ENCODE measurements at regions not wholly inside any gene's neighbourhood (a gene's known extent, or its start where the extent isn't known, plus 50 kb on each side); places are given as distances from the start of the nearest gene placed in this dataset.

- no peak for DNase-seq (ENCODE audit: low spot score in 2 of 2)
- H3K36me3 Mint-ChIP-seq = no peaks in the 10 kb centered on the region
Observed at GRCh38 chr6:40796260-40797221, 209.4 kb upstream of the LRFN2 start.

GRCh38 chr6:40794586-40794985 is 207.4 kb upstream of the LRFN2 start:
- Mint-ChIP-seq H3K4me1 (peaks cover 15% of the 10 kb centered on the region), H3K36me3 (no peaks in the 10 kb centered on the region), H3K4me3 (no peak overlapping the region), H3K9me3 (no peaks in the 10 kb centered on the region), H3K27ac (no peak overlapping the region)
- DNase-seq (ENCODE audit: low spot score in 2 of 2) (no peak), ATAC-seq (no peak)

More at GRCh38 chr6:40796260-40797221, 209.4 kb upstream of the LRFN2 start:
- Mint-ChIP-seq H3K4me1 (peaks cover 5% of the 10 kb centered on the region), H3K9me3 (no peaks in the 10 kb centered on the region), H3K4me3 (no peak overlapping the region), H3K27ac (no peak overlapping the region)
- no peak for ATAC-seq

GRCh38 chr6:40792183-40792582 is 205.0 kb upstream of the LRFN2 start:
- peak; percentile 44 for ATAC-seq
- Mint-ChIP-seq H3K4me1 (peaks cover 24% of the 10 kb centered on the region), H3K9me3 (no peaks in the 10 kb centered on the region), H3K27ac (no peak overlapping the region), H3K4me3 (no peak overlapping the region), H3K36me3 (no peaks in the 10 kb centered on the region)
- no peak for DNase-seq (ENCODE audit: low spot score in 2 of 2)

GRCh38 chr6:40791004-40791403 is 203.8 kb upstream of the LRFN2 start:
- peaks cover 24% of the 10 kb centered on the region for H3K4me1 Mint-ChIP-seq
- DNase-seq (ENCODE audit: low spot score in 2 of 2) = no peak
- H3K4me3 Mint-ChIP-seq = no peak overlapping the region
- ATAC-seq = peak; percentile 14
- no peaks in the 10 kb centered on the region for H3K9me3 Mint-ChIP-seq
- no peaks in the 10 kb centered on the region for H3K36me3 Mint-ChIP-seq
- H3K27ac Mint-ChIP-seq = no peak overlapping the region

- no peaks in the 10 kb centered on the region for H3K36me3 Mint-ChIP-seq
- no peaks in the 10 kb centered on the region for H3K9me3 Mint-ChIP-seq
- DNase-seq (ENCODE audit: low spot score in 2 of 2) = no peak
- H3K4me3 Mint-ChIP-seq = peak overlapping the region; percentile 28
- H3K4me1 Mint-ChIP-seq = peaks cover 24% of the 10 kb centered on the region
- ATAC-seq = peak; percentile 78
- H3K27ac Mint-ChIP-seq = peak overlapping the region; percentile 83
Observed at GRCh38 chr6:40788661-40789655, 201.8 kb upstream of the LRFN2 start.

- H3K36me3 Mint-ChIP-seq = no peaks in the 10 kb centered on the region
- ATAC-seq = no peak
- no peak for DNase-seq (ENCODE audit: low spot score in 2 of 2)
- no peak overlapping the region for H3K4me3 Mint-ChIP-seq
- no peak overlapping the region for H3K27ac Mint-ChIP-seq
- H3K4me1 Mint-ChIP-seq = no peaks in the 10 kb centered on the region
- no peaks in the 10 kb centered on the region for H3K9me3 Mint-ChIP-seq
Observed at GRCh38 chr6:40782355-40782754, 195.2 kb upstream of the LRFN2 start.

- ATAC-seq (no peak), DNase-seq (ENCODE audit: low spot score in 2 of 2) (no peak)
- Mint-ChIP-seq H3K36me3 (no peaks in the 10 kb centered on the region), H3K9me3 (no peaks in the 10 kb centered on the region), H3K27ac (no peak overlapping the region), H3K4me3 (no peak overlapping the region), H3K4me1 (no peaks in the 10 kb centered on the region)
Observed at GRCh38 chr6:40780637-40781036, 193.5 kb upstream of the LRFN2 start.

GRCh38 chr6:40779409-40779808 is 192.2 kb upstream of the LRFN2 start:
- Mint-ChIP-seq H3K9me3 (no peaks in the 10 kb centered on the region), H3K4me1 (no peaks in the 10 kb centered on the region), H3K36me3 (no peaks in the 10 kb centered on the region), H3K4me3 (no peak overlapping the region), H3K27ac (no peak overlapping the region)
- no peak for DNase-seq (ENCODE audit: low spot score in 2 of 2)
- no peak for ATAC-seq

GRCh38 chr6:40778918-40779317 is 191.8 kb upstream of the LRFN2 start:
- no peak for ATAC-seq
- no peak overlapping the region for H3K4me3 Mint-ChIP-seq
- no peak overlapping the region for H3K27ac Mint-ChIP-seq
- DNase-seq (ENCODE audit: low spot score in 2 of 2) = no peak
- no peaks in the 10 kb centered on the region for H3K4me1 Mint-ChIP-seq
- H3K36me3 Mint-ChIP-seq = no peaks in the 10 kb centered on the region
- H3K9me3 Mint-ChIP-seq = no peaks in the 10 kb centered on the region

GRCh38 chr6:40778196-40778595 is 191.0 kb upstream of the LRFN2 start:
- ATAC-seq (no peak), DNase-seq (ENCODE audit: low spot score in 2 of 2) (no peak)
- Mint-ChIP-seq H3K4me1 (no peaks in the 10 kb centered on the region), H3K36me3 (no peaks in the 10 kb centered on the region), H3K4me3 (no peak overlapping the region), H3K27ac (no peak overlapping the region), H3K9me3 (no peaks in the 10 kb centered on the region)

GRCh38 chr6:40774932-40775331 is 187.8 kb upstream of the LRFN2 start:
- ATAC-seq = no peak

GRCh38 chr6:40770794-40771193 is 183.6 kb upstream of the LRFN2 start:
- no peak for ATAC-seq
- no peak for DNase-seq (ENCODE audit: low spot score in 2 of 2)
- Mint-ChIP-seq H3K4me3 (no peak overlapping the region), H3K36me3 (no peaks in the 10 kb centered on the region), H3K27ac (no peak overlapping the region), H3K9me3 (peaks cover 4% of the 10 kb centered on the region), H3K4me1 (no peaks in the 10 kb centered on the region)

More at GRCh38 chr6:40774932-40775331, 187.8 kb upstream of the LRFN2 start:
- no peak overlapping the region for H3K27ac Mint-ChIP-seq
- H3K4me1 Mint-ChIP-seq = no peaks in the 10 kb centered on the region
- no peaks in the 10 kb centered on the region for H3K36me3 Mint-ChIP-seq
- peaks cover 4% of the 10 kb centered on the region for H3K9me3 Mint-ChIP-seq
- H3K4me3 Mint-ChIP-seq = no peak overlapping the region
- no peak for DNase-seq (ENCODE audit: low spot score in 2 of 2)

GRCh38 chr6:40764726-40765125 is 177.6 kb upstream of the LRFN2 start:
- DNase-seq (ENCODE audit: low spot score in 2 of 2) (no peak), ATAC-seq (no peak)
- H3K4me3 Mint-ChIP-seq = no peak overlapping the region
- H3K36me3 Mint-ChIP-seq = no peaks in the 10 kb centered on the region
- no peak overlapping the region for H3K27ac Mint-ChIP-seq
- no peaks in the 10 kb centered on the region for H3K9me3 Mint-ChIP-seq
- no peaks in the 10 kb centered on the region for H3K4me1 Mint-ChIP-seq

- no peak overlapping the region for H3K4me3 Mint-ChIP-seq
- no peak overlapping the region for H3K27ac Mint-ChIP-seq
- ATAC-seq (no peak), DNase-seq (ENCODE audit: low spot score in 2 of 2) (no peak)
- no peaks in the 10 kb centered on the region for H3K36me3 Mint-ChIP-seq
- no peaks in the 10 kb centered on the region for H3K9me3 Mint-ChIP-seq
- no peaks in the 10 kb centered on the region for H3K4me1 Mint-ChIP-seq
Observed at GRCh38 chr6:40762981-40763380, 175.8 kb upstream of the LRFN2 start.

GRCh38 chr6:40760887-40761286 is 173.7 kb upstream of the LRFN2 start:
- Mint-ChIP-seq H3K4me3 (no peak overlapping the region), H3K9me3 (no peaks in the 10 kb centered on the region), H3K4me1 (no peaks in the 10 kb centered on the region), H3K36me3 (no peaks in the 10 kb centered on the region), H3K27ac (no peak overlapping the region)
- DNase-seq (ENCODE audit: low spot score in 2 of 2) (no peak), ATAC-seq (no peak)

All from stimulated activated effector memory CD8-positive, alpha-beta T cell treated with anti-CD3 and anti-CD28 coated beads, Interleukin-12 subunit alpha, Interleukin-12 subunit beta, amount 100 ng/mL, for 72 hours (primary cell).